ENCODE measurements at regions not wholly inside any gene's neighbourhood (a gene's known extent, or its start where the extent isn't known, plus 50 kb on each side); places are given as distances from the start of the nearest gene placed in this dataset.
"Not testable (repeated sequence)": the region's sequence is repeated elsewhere in the genome, so short reads cannot be mapped to it uniquely, and the experiment has no call there.

DNA sequence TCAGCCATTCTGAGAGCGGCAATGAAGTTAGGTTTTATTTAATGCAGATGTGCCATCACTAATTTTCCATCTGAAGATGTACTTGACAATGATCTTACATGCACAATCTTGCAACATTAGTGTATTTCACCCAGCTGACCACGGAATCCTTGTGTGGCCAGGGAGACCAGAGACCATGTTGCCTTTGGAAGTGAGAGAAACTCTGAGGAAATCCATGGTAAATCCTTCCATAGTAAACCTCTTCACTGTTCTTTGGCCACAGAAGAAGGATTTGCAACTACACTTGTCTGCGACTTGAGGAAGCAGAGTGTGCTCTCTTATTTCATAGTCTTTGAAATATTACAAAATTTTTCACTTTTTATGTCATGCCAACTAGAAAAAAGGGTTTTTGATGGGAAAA is 128.4 kb upstream of the IGSF10 start:
- WGBS, 2 donors, result 71 to 77% methylated on average over 3 of the region's 3 CpGs
- Histone ChIP-seq H3K27me3 (ENCODE audit: control insufficient read depth in 3 of 3, insufficient read depth in 3 of 3, low read length in 2 of 3) (no peaks in the 10 kb centered on the region), H3K36me3 (ENCODE audit: control insufficient read depth in 4 of 4, insufficient read depth in 4 of 4, low read length in 4 of 4) (no peaks in the 10 kb centered on the region), H3K4me3 (no peak overlapping the region), H3K27ac (ENCODE audit: low read depth in 1 of 2, low read length in 1 of 2) (no peak overlapping the region), H3K4me1 (ENCODE audit: control insufficient read depth in 5 of 5, insufficient read depth in 5 of 5, low read length in 5 of 5) (peaks cover 0 to 2% (median 0%) of the 10 kb centered on the region in 5 donors), H3K9ac (ENCODE audit: insufficient read depth in 1 of 2, low read length in 2 of 2) (no peak overlapping the region), H3K9me3 (ENCODE audit: control insufficient read depth in 4 of 4, insufficient read depth in 3 of 4, low read length in 3 of 4) (peaks cover 0 to 3% (median 0%) of the 10 kb centered on the region in 4 donors)
- DNase-seq, result no peak
- no peak for TF ChIP-seq CTCF (IDR thresholded peaks at IDR 0.05; ENCODE audit: control extremely low read depth, extremely low read depth)
- ATAC-seq (ENCODE audit: insufficient read depth, low FRiP score), result no peak

DNA sequence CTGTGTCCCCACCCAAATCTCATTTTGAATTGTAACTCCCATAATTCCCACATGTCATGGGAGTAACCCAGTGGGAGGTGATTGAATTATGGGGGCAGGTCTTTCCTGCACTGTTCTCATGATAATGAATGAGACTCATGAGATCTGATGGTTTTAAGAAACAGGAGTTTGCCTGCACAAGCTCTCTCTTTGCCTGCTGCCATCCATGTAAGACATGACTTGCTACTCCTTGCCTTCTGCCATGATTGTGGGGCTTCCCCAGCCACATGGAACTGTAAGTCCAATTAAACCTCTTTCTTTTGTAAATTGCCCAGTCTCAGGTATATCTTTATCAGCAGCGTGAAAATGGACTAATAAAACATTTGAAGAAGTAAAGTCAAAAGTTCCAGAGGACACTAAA is 126.8 kb upstream of the IGSF10 start:
- H3K27me3 ChIP-seq (ENCODE audit: control insufficient read depth in 3 of 3, insufficient read depth in 3 of 3, low read length in 2 of 3); H3K27ac ChIP-seq (ENCODE audit: low read depth in 1 of 2, low read length in 1 of 2); DNase-seq; H3K4me3 ChIP-seq; H3K9ac ChIP-seq (ENCODE audit: insufficient read depth in 1 of 2, low read length in 2 of 2); ATAC-seq (ENCODE audit: insufficient read depth, low FRiP score); H3K4me1 ChIP-seq (ENCODE audit: control insufficient read depth in 5 of 5, insufficient read depth in 5 of 5, low read length in 5 of 5); H3K36me3 ChIP-seq (ENCODE audit: control insufficient read depth in 4 of 4, insufficient read depth in 4 of 4, low read length in 4 of 4); H3K9me3 ChIP-seq (ENCODE audit: control insufficient read depth in 4 of 4, insufficient read depth in 3 of 4, low read length in 3 of 4): not testable (repeated sequence)
- 96 to 100% methylated on average over 1 of the region's 1 CpG for WGBS, 2 donors

GRCh38 chr3:151584566-151584965 is 123.7 kb upstream of the IGSF10 start:
- Histone ChIP-seq H3K27ac (ENCODE audit: low read depth in 1 of 2, low read length in 1 of 2) (no peak overlapping the region), H3K4me3 (no peak overlapping the region), H3K4me1 (ENCODE audit: control insufficient read depth in 5 of 5, insufficient read depth in 5 of 5, low read length in 5 of 5) (peaks cover 0 to 5% (median 0%) of the 10 kb centered on the region in 5 donors), H3K36me3 (ENCODE audit: control insufficient read depth in 4 of 4, insufficient read depth in 4 of 4, low read length in 4 of 4) (no peaks in the 10 kb centered on the region), H3K9ac (ENCODE audit: insufficient read depth in 1 of 2, low read length in 2 of 2) (no peak overlapping the region), H3K9me3 (ENCODE audit: control insufficient read depth in 4 of 4, insufficient read depth in 3 of 4, low read length in 3 of 4) (peaks cover 0 to 3% (median 0%) of the 10 kb centered on the region in 4 donors), H3K27me3 (ENCODE audit: control insufficient read depth in 3 of 3, insufficient read depth in 3 of 3, low read length in 2 of 3) (no peaks in the 10 kb centered on the region)
- 61 to 72% methylated on average over 2 of the region's 2 CpGs for WGBS, 2 donors
- ATAC-seq (ENCODE audit: insufficient read depth, low FRiP score) (no peak), DNase-seq (no peak)
- no peak for TF ChIP-seq CTCF (IDR thresholded peaks at IDR 0.05; ENCODE audit: control extremely low read depth, extremely low read depth)

DNA sequence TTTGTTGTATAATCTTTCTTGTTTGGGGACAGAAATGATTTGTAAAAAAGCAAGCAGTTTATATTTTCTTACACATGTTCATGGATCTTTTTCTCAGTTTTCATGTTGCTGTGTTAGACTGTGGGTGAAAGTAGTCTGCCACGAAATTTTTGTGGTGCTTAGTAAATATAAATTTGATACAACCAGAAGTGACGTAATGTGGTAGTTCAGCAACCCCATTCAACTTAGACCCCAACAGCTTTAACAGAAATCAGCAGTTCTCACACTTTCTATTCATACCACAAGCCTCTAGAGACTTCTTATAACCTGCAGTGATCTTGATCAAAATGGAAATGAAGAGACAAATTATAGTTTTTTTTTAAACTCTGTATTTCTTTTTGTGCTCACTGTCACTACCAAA is 120.2 kb upstream of the IGSF10 start:
- DNase-seq, result peak in 1 of 3 donors; percentile 18
- no peaks in the 10 kb centered on the region for H3K27me3 ChIP-seq (ENCODE audit: control insufficient read depth in 3 of 3, insufficient read depth in 3 of 3, low read length in 2 of 3)
- H3K4me1 ChIP-seq (ENCODE audit: control insufficient read depth in 5 of 5, insufficient read depth in 5 of 5, low read length in 5 of 5), result peaks cover 0 to 5% (median 0%) of the 10 kb centered on the region in 5 donors
- 62 to 76% methylated on average over 2 of the region's 2 CpGs for WGBS, 2 donors
- no peak overlapping the region for H3K4me3 ChIP-seq
- no peaks in the 10 kb centered on the region for H3K36me3 ChIP-seq (ENCODE audit: control insufficient read depth in 4 of 4, insufficient read depth in 4 of 4, low read length in 4 of 4)
- no peak for TF ChIP-seq CTCF (IDR thresholded peaks at IDR 0.05; ENCODE audit: control extremely low read depth, extremely low read depth)
- no peak for ATAC-seq (ENCODE audit: insufficient read depth, low FRiP score)
- no peak overlapping the region for H3K27ac ChIP-seq (ENCODE audit: low read depth in 1 of 2, low read length in 1 of 2)
- no peak overlapping the region for H3K9ac ChIP-seq (ENCODE audit: insufficient read depth in 1 of 2, low read length in 2 of 2)
- H3K9me3 ChIP-seq (ENCODE audit: control insufficient read depth in 4 of 4, insufficient read depth in 3 of 4, low read length in 3 of 4), result peaks cover 0 to 3% (median 0%) of the 10 kb centered on the region in 4 donors

Measured in lung (tissue), 11 donors.